Activated CD4-positive, alpha-beta T cell treated with anti-CD3 and anti-CD28 coated beads, Interleukin-2, amount 50 U/mL, for 4 hours (primary cell): ENCODE measurements at regions not wholly inside any gene's neighbourhood (a gene's known extent, or its start where the extent isn't known, plus 50 kb on each side); places are given as distances from the start of the nearest gene placed in this dataset.
"Not testable (repeated sequence)": the region's sequence is repeated elsewhere in the genome, so short reads cannot be mapped to it uniquely, and the experiment has no call there.

ENCODE experiments used
- DNase-seq, 2 experiments: peaks; one replicate each; pipeline ENCODE4 v3.0.0-alpha.2; 2020

- DNase-seq, result no peak
Measured at GRCh38 chr11:71095294-71095850, 157.0 kb downstream of the SHANK2 start.

DNA sequence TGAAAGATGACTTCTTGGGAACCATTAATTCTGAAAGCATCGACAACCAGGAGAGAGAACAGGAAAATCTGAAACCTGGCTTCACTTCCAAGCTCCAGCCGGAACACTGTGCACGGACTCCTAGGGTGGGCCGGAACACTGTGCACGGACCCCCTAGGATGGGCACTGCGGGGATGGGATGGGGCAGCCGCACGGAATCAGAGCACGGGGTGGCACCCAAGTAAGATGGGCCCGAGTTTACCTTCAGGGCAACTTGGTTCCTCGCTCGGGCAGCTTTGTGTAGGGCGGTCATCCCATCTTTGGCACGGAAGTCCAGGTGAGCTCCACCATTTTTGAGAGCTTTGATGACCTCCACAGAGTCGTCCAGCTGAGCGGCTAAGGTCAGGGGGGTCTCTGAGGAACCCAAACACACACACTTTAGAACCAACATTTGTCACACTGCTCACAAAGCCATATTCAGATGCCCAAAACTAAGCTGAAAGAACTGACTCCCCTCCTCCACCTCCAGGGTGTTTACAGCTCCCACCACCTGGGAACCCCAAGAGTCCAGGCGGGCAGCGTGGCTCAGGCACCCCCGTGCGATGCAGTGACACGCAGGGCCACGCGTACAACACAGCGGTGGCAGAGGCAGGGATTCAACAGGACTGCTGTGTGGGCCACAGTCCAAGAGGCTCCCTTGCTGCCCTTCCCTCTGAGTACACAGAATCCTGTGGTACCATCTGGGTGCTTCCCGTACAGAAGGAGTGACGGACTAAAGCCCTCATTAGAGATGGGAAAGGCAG lies 157.9 kb downstream of the SHANK2 start:
- no peak for DNase-seq

DNA sequence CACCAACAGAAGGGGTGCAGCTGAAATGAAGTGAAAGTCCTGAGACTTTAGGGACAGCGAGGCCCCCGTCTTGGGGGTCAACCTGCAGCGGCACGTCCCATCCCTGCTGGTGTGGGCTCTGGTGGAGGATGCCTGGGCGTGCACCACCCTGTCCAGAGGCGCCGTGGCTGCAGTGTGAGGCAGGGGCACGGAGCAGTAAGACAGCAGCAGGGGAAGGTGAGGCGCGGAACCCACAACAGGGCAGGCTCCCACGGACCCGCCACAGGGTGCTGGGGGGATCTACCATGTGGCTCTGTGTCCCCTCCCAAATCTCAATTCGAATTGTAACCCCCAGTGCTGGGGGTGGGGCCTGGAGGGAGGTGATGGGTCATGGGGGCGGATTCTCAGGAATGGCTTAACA lies 158.6 kb downstream of the SHANK2 start:
- DNase-seq, result no peak

DNA sequence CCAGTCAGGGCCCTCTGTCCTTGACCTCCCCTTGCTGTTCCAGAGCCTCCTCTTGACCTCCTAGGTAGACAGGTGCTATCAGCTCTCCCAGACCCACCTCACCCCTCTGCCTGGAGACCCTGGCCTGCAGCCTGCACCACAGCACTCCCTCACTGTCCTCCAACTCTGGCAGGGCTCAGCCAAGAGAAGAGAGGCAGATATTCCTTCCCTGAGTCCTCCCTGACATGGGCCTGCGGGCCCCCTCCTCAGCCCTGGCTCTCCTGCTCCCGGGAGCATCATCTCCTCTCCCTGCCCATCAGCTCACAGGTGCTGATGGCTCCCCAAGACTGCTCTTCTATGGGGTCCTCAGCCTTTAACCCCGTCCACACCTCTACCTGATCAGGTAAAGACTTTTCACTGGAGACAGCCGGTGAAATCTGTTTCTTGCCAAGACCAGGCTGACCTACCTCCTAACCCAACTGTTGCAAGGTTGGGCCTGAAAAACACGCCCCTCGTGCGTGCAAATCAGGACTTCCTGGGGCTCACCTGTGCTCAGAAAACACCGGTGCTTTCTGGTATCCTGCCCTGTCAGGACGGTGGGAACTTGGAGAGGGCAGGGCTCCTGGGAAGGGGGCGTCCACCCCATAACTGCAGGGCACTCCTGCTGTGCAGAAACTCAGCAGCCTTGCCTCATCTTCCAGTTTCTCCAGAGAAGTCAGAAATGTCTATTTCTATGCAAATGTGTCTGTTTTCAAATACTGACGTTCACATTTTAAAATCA lies 160.7 kb downstream of the SHANK2 start:
- no peak for DNase-seq

GRCh38 chr11:71089571-71089970 lies 162.8 kb downstream of the SHANK2 start:
- no peak for DNase-seq

DNA sequence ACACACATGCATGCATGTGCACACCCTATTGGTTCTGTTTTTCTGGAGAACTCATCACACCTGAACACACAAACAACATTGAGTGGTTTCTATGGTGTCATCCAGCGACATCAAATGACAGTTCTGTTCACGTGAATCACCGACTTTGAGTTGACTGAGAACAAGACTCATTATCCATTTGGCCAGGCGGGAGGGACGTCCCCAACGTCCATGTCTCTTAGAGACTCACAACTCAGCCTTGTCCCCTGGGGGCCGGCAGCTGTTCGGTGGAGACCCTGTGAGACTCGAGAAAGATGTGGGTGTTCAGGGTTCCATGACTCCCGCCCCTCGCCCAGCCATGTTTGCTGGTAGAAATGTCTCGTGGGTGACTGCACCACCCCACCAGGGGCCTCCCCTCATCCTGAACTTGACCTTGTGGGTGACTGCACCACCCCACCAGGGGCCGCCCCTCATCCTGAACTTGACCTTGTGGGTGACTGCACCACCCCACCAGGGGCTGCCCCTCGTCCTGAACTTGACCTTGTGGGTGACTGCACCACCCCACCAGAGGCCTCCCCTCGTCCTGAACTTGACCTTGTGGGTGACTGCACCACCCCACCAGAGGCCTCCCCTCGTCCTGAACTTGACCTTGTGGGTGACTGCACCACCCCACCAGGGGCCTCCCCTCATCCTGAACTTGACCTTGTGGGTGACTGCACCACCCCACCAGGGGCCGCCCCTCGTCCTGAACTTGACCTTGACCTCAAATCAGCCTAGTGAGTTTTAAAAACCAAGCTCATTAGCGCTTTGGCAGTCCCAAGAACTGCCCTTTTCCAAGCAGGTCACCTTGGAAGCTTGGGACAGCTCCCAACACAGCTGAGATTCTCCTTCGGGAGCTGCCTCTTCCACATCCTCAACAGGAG lies 163.8 kb downstream of the SHANK2 start:
- not testable (repeated sequence) for DNase-seq

DNA sequence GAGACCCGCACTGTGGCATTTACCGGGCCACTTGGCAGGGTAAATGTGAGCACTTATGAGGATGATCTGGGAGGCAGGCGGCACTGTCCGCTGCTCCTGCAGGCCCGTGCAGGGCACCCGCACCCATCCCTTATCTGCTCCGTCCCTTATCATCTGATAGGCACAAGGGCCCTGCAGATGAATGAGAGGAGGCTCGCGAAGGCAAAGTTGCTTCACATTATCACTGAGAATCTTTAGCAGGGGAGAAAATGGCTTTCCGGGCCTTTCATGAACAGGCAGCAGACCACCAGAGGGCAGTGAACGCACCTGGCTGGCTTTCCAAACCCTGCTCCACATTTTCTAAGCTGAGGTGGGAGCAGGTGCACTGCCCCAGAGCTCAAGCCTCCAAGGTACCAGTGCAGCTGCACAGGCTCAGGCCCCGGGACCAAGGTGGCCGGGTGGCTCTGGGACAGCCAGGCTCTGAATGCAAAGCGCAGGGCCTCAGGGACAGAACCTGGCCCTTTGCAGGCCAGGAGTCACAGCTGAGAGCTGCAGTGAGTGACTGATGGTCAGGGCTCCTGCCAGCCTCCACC lies 165.6 kb downstream of the SHANK2 start:
- DNase-seq, result no peak

GRCh38 chr11:71084306-71085012 lies 167.9 kb downstream of the SHANK2 start:
- no peak for DNase-seq

- DNase-seq, result no peak
Measured at GRCh38 chr11:71083105-71083504, 169.3 kb downstream of the SHANK2 start.

GRCh38 chr11:71082454-71082853 lies 169.9 kb downstream of the SHANK2 start:
- no peak for DNase-seq

DNA sequence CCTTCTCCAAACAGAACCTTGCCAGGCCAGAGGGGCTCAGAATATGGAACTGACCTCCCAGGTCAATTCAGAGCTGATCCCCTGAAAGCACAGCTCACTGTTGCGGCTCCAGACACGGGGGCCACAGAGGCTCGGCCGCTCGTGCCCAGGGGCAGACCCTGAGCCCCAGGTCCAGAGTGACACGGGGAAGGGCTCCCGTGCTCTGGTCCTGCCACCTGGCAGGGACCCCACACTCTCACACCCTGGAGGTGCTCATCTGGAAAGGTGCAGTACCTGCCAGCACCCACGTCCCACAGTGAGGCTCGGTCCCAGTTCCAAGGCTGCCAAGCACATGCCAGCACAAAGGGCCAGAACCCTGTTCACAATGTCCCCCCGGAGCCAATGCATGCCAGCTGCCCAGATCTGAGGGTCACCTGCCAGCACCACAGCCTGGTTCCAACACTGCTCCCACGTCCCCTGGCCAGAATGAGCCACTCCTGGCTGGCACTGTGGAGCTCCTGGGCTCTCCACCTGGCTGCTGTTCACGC lies 170.6 kb downstream of the SHANK2 start:
- DNase-seq, result no peak

GRCh38 chr11:71080239-71081097 lies 171.9 kb downstream of the SHANK2 start:
- peak in 1 of 2 experiments; percentile 2 for DNase-seq

- DNase-seq, result no peak
Measured at GRCh38 chr11:71079795-71080194, 172.6 kb downstream of the SHANK2 start.

DNA sequence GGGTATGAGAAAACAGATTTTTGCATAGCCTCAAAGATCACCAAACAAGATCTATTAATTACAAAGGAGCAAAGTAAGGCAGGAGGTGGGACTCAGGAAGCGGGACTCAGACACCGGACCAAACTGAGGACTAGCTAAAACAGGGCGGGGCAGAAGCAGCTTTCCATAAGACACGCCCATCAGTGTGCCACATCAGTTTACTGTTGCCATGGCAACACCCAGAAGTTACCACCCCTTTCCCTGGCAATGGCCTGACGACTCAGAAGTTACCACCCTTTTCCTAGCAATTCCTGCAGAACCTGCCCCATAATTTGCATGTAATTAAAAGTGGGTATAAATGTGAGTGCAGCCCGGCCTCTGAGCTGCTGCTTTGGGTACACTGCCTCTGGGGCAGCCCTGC lies 173.9 kb downstream of the SHANK2 start:
- no peak for DNase-seq

- no peak for DNase-seq
Measured at GRCh38 chr11:71076525-71077304, 175.7 kb downstream of the SHANK2 start.

- no peak for DNase-seq
Measured at GRCh38 chr11:71075871-71076420, 176.4 kb downstream of the SHANK2 start.

DNA sequence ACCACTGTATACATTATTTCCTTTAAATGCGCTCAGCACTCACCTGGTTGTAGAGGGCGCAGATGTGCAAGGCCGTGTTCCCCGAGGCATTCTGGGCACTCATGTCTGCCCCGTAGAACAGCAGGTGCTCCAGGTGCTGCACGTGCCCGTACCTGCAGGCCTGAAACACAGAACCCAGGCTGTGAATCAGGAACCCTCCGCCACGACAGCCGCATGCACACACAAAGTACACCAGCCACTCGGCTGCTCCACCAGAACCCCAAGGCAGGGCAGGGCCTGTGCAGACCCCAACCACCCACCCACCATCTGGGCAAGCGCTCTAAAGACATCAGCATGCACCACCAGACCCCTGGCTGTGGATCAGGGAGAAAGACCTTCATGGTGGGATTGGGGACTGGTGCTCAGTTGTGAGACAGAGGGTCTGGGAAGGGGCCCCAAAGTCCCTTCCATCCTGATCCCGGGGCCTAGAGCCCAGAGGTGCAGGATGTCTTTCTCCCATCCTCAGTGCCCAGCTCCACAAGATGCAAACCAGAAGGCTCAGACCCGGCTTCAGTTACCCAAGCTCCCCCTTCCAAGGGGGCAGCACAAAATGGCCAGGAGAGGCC lies 177.2 kb downstream of the SHANK2 start:
- DNase-seq, result no peak

DNA sequence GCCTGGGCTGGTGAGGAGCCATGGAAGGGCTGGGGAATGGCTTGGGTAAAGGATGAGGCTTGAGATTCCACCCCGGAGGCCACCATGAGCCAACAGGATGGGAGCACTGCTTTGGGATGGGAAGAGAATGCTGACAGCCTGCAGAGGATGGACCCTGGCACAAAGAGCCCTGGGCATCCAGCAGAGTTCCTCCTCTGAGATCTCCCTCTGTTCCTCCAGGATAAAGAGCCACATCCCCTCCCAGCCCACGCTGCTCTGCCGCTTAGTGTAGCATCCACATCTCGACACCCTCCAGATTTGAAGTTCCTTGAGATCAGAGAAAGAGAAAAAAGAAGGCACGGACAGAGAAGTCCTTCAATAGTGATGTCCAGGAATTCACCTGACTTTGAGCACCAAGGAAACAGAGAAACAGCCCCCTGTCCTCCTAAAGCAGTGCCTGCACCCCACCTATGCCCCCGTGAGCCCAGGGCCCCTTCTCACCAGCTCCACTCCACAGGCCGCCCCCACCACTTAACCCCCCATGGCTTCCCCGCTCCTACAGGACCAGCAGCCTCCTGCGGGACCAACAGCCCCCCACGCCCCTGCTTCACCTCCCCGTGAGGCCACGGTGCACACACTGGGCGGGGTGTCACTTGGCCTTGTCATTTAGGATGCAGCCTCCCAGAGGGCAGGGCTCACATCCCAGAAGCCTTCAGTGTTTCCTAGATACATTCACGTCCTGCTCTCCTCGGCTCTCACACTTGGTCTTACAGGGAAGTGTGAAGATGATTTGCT lies 180.5 kb downstream of the SHANK2 start:
- no peak for DNase-seq
